Caco-2 (cell line): ENCODE measurements at regions not wholly inside any gene's neighbourhood (a gene's known extent, or its start where the extent isn't known, plus 50 kb on each side); places are given as distances from the start of the nearest gene placed in this dataset.

Experiments
- BruUV-seq: library from RNA; stranded (reverse); fragments of 400-500 nt; replicated peaks from 2 replicates; lab custom pipeline; 2021; lab: Mats Ljungman, UMichigan
- CTCF ChIA-PET: fragments of 300-600 bp; sonication (Branson Sonifier 250); formaldehyde crosslinking; loops from one replicate; lab custom pipeline; 2022; ENCODE audit warnings: antibody characterized with exemption; lab: Charles Lee
- POLR2A ChIA-PET: fragments of 300-600 bp; sonication (Branson Sonifier 250); formaldehyde crosslinking; loops from one replicate; lab custom pipeline; 2022; ENCODE audit warnings: antibody characterized with exemption; lab: Charles Lee
- DNase-seq, 2 experiments: peaks; one replicate each; pipeline versions ENCODE4 v3.0.0 to v3.0.0-alpha.2; 2020 to 2022
- H3K27me3 ChIP-seq: replicated peaks from 2 replicates; pipeline ENCODE4 v1.6.0; 2011; ENCODE audit warnings: low read length; ENCODE audit not compliant: control insufficient read depth, insufficient read depth
- H3K36me3 ChIP-seq: 2 replicates; pipeline ENCODE4 v1.5.1; 2011; ENCODE audit warnings: low read length; ENCODE audit not compliant: control insufficient read depth, insufficient read depth
- H3K4me1 ChIP-seq: fragments of 250-450 bp; sonication (Bioruptor Pico); 2 replicates; pipeline ENCODE4 v1.5.1; 2020; ENCODE audit warnings: mild to moderate bottlenecking
- H3K4me3 ChIP-seq: 2 replicates; pipeline ENCODE4 v1.5.1; 2011; ENCODE audit warnings: low read depth, mild to moderate bottlenecking, control low read depth, low read length
- H3K9me3 ChIP-seq: fragments of 250-450 bp; sonication (Bioruptor Pico); 2 replicates; pipeline ENCODE4 v1.5.1; 2020; ENCODE audit warnings: mild to moderate bottlenecking, moderate library complexity
- H3K27ac Mint-ChIP-seq: one replicate; pipeline ENCODE4 v1.8.0; 2022; ENCODE audit warnings: mixed read lengths; ENCODE audit not compliant: unreplicated experiment
- H3K27me3 Mint-ChIP-seq: one replicate; pipeline ENCODE4 v1.8.0; 2022; ENCODE audit warnings: mixed read lengths; ENCODE audit not compliant: insufficient read depth, unreplicated experiment
- H3K36me3 Mint-ChIP-seq: one replicate; pipeline ENCODE4 v1.8.0; 2022; ENCODE audit warnings: mild to moderate bottlenecking, mixed read lengths; ENCODE audit not compliant: insufficient read depth, unreplicated experiment
- H3K4me1 Mint-ChIP-seq: one replicate; pipeline ENCODE4 v1.8.0; 2022; ENCODE audit warnings: low read depth, mixed read lengths; ENCODE audit not compliant: unreplicated experiment
- H3K4me3 Mint-ChIP-seq: one replicate; pipeline ENCODE4 v1.8.0; 2022; ENCODE audit warnings: mild to moderate bottlenecking, moderate library complexity, mixed read lengths; ENCODE audit not compliant: unreplicated experiment
- H3K9me3 Mint-ChIP-seq: one replicate; pipeline ENCODE4 v1.8.0; 2022; ENCODE audit warnings: mixed read lengths; ENCODE audit not compliant: unreplicated experiment
- CTCF ChIP-seq, 2 experiments: fragments of 200-600 bp in 1 of 2; IDR thresholded peaks; 1 replicate in 1 of 2; 2 replicates in 1 of 2; pipeline versions ENCODE4 v1.5.1 to v1.8.0; 2011 to 2022; ENCODE audit warnings: antibody characterized with exemption in 1 of 2, control low read depth in 1 of 2, inconsistent platforms in 1 of 2, low read depth in 1 of 2, low read length in 1 of 2, mild to moderate bottlenecking in 1 of 2, moderate library complexity in 1 of 2; ENCODE audit not compliant: insufficient read depth in 1 of 2, severe bottlenecking in 1 of 2, unreplicated experiment in 1 of 2
- intact Hi-C: fragments of 100-400 bp; cut with micrococcal nuclease; formaldehyde crosslinking; loops from one replicate; pipeline ENCODE4 v1.10.0; 2022; ENCODE audit not compliant: unreplicated experiment

GRCh38 chr5:164394686-164395194 is 889.3 kb downstream of the MAT2B start:
- no peaks in the 10 kb centered on the region for H3K9me3 Mint-ChIP-seq
- POLR2A ChIA-PET, result no interaction called here

GRCh38 chr5:164412531-164412930 is 907.1 kb downstream of the MAT2B start:
- Mint-ChIP-seq H3K9me3 (no peaks in the 10 kb centered on the region), H3K27me3 (no peaks in the 10 kb centered on the region), H3K27ac (no peak overlapping the region), H3K4me1 (no peaks in the 10 kb centered on the region), H3K4me3 (no peak overlapping the region), H3K36me3 (no peaks in the 10 kb centered on the region)
- Histone ChIP-seq H3K27me3 (no peaks in the 10 kb centered on the region), H3K4me3 (no peak overlapping the region), H3K4me1 (no peaks in the 10 kb centered on the region), H3K9me3 (no peaks in the 10 kb centered on the region; the same call in 1 of the 2 replicates), H3K36me3 (no peaks in the 10 kb centered on the region)
- no TSS peak for BruUV-seq
- ChIA-PET CTCF (no interaction called here), POLR2A (no interaction called here)
- no peak for TF ChIP-seq CTCF (IDR thresholded peaks at IDR 0.05; ENCODE audit: insufficient read depth in 1 of 2, low read depth in 1 of 2, low read length in 1 of 2, severe bottlenecking in 1 of 2, unreplicated experiment in 1 of 2)
- intact Hi-C loops, result no loop called here
- DNase-seq, result no peak

More at GRCh38 chr5:164394686-164395194, 889.3 kb downstream of the MAT2B start:
- Histone ChIP-seq H3K4me1 (no peaks in the 10 kb centered on the region), H3K4me3 (no peak overlapping the region), H3K36me3 (no peaks in the 10 kb centered on the region), H3K9me3 (no peaks in the 10 kb centered on the region), H3K27me3 (no peaks in the 10 kb centered on the region)
- Mint-ChIP-seq H3K27ac (no peak overlapping the region), H3K36me3 (no peaks in the 10 kb centered on the region), H3K27me3 (no peaks in the 10 kb centered on the region), H3K4me3 (no peak overlapping the region), H3K4me1 (no peaks in the 10 kb centered on the region)
- DNase-seq, result no peak
- intact Hi-C loops, result no loop called here
- no TSS peak for BruUV-seq
- CTCF ChIA-PET, result no interaction called here
- TF ChIP-seq CTCF (IDR thresholded peaks at IDR 0.05; ENCODE audit: insufficient read depth in 1 of 2, low read depth in 1 of 2, low read length in 1 of 2, severe bottlenecking in 1 of 2, unreplicated experiment in 1 of 2), result no peak

- intact Hi-C loops, result no loop called here
- Mint-ChIP-seq H3K4me1 (no peaks in the 10 kb centered on the region), H3K4me3 (no peak overlapping the region), H3K9me3 (peaks cover 16% of the 10 kb centered on the region), H3K27me3 (no peaks in the 10 kb centered on the region), H3K36me3 (no peaks in the 10 kb centered on the region), H3K27ac (no peak overlapping the region)
- ChIA-PET CTCF (no interaction called here), POLR2A (no interaction called here)
- Histone ChIP-seq H3K4me3 (no peak overlapping the region), H3K4me1 (no peaks in the 10 kb centered on the region), H3K36me3 (no peaks in the 10 kb centered on the region), H3K9me3 (no peaks in the 10 kb centered on the region; the same call in 1 of the 2 replicates), H3K27me3 (no peaks in the 10 kb centered on the region)
- no peak for TF ChIP-seq CTCF (IDR thresholded peaks at IDR 0.05; ENCODE audit: insufficient read depth in 1 of 2, low read depth in 1 of 2, low read length in 1 of 2, severe bottlenecking in 1 of 2, unreplicated experiment in 1 of 2)
- no peak for DNase-seq
- no TSS peak for BruUV-seq
These were observed 914.7 kb downstream of the MAT2B start for GRCh38 chr5:164420161-164420560.
